Hepatocyte (in vitro differentiated cells): ENCODE measurements at regions not wholly inside any gene's neighbourhood (a gene's known extent, or its start where the extent isn't known, plus 50 kb on each side); places are given as distances from the start of the nearest gene placed in this dataset.

Experiments used
- EZH2 ChIP-seq: fragments of 200-600 bp; sonication (generic); IDR thresholded peaks from 2 replicates; pipeline ENCODE4 v1.6.1; 2016; ENCODE audit warnings: antibody characterized with exemption, mild to moderate bottlenecking, borderline replicate concordance
- TF ChIP-seq, protein P1 (sequence below): fragments of 200-600 bp; sonication (generic); IDR thresholded peaks from 2 replicates; pipeline ENCODE4 v1.5.1; 2016; ENCODE audit warnings: antibody characterized with exemption, mild to moderate bottlenecking; ENCODE audit not compliant: poor library complexity

DNA sequence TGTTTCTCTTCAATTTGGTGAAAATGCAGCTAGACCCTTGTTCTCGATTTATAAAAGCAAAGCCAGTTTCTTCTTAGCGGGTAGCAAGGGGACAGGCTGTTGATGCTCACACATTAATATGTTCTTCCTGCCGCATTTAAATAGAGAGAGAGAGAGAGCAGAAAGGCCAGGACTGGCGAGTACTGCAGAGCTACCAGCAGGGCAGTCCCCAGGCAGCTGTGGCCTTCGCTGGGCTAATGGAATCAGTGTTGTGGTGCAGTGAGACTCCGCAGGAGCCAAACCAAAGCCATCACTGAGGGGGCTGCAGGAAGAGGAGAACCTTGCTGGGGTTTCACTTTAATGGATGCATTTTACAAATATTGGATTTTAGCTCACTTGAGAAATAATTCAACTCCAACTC lies 223.6 kb downstream of the ACTR3 start:
- TF ChIP-seq, protein P1, sequence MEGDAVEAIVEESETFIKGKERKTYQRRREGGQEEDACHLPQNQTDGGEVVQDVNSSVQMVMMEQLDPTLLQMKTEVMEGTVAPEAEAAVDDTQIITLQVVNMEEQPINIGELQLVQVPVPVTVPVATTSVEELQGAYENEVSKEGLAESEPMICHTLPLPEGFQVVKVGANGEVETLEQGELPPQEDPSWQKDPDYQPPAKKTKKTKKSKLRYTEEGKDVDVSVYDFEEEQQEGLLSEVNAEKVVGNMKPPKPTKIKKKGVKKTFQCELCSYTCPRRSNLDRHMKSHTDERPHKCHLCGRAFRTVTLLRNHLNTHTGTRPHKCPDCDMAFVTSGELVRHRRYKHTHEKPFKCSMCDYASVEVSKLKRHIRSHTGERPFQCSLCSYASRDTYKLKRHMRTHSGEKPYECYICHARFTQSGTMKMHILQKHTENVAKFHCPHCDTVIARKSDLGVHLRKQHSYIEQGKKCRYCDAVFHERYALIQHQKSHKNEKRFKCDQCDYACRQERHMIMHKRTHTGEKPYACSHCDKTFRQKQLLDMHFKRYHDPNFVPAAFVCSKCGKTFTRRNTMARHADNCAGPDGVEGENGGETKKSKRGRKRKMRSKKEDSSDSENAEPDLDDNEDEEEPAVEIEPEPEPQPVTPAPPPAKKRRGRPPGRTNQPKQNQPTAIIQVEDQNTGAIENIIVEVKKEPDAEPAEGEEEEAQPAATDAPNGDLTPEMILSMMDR = no peak
- TF ChIP-seq EZH2 = no peak
